ENCODE measurements at regions not wholly inside any gene's neighbourhood (a gene's known extent, or its start where the extent isn't known, plus 50 kb on each side); places are given as distances from the start of the nearest gene placed in this dataset.
"Not testable (repeated sequence)": the region's sequence is repeated elsewhere in the genome, so short reads cannot be mapped to it uniquely, and the experiment has no call there.

- not testable (repeated sequence) for H2BK20ac ChIP-seq (ENCODE audit: low read depth, low read length, poor library complexity, severe bottlenecking); H4K20me1 ChIP-seq (ENCODE audit: control insufficient read depth, insufficient read depth, insufficient read length); H2BK15ac ChIP-seq (ENCODE audit: low read depth, low read length); H3K79me1 ChIP-seq (ENCODE audit: insufficient read depth, low read depth, low read length, poor library complexity, severe bottlenecking); H3K23me2 ChIP-seq (ENCODE audit: insufficient read length, low read depth, low read length, poor library complexity, severe bottlenecking); H2BK5ac ChIP-seq (ENCODE audit: insufficient read length, low read length); H2AK5ac ChIP-seq (ENCODE audit: insufficient read length, low read length); H3K4me1 Mint-ChIP-seq; H3K4me3 Mint-ChIP-seq; H3K27ac Mint-ChIP-seq; H3K9ac ChIP-seq (ENCODE audit: extremely low read depth, insufficient read length, low read length); H4K91ac ChIP-seq (ENCODE audit: insufficient read length, low read depth, low read length); H3K4me1 ChIP-seq (ENCODE audit: insufficient read depth, low read length); DNase-seq; H3T11ph ChIP-seq (ENCODE audit: low read length); H3K56ac ChIP-seq (ENCODE audit: insufficient read length, low read depth, low read length); H3K14ac ChIP-seq (ENCODE audit: insufficient read depth, low read length); H3K27ac ChIP-seq (ENCODE audit: insufficient read length, low read depth, low read length); H3K4ac ChIP-seq (ENCODE audit: low read depth, low read length); H3K27me3 ChIP-seq (ENCODE audit: insufficient read depth, low read length); H2AFZ ChIP-seq (ENCODE audit: low read length); H2BK120ac ChIP-seq (ENCODE audit: low read depth, low read length, poor library complexity, severe bottlenecking); H3K27me3 Mint-ChIP-seq (ENCODE audit: low read depth); H2BK12ac ChIP-seq (ENCODE audit: insufficient read length, low read depth, low read length); H3K79me2 ChIP-seq (ENCODE audit: insufficient read depth, low read length); H4K5ac ChIP-seq (ENCODE audit: insufficient read length, low read depth, low read length); H3K23ac ChIP-seq (ENCODE audit: insufficient read length, low read depth, low read length); H3K18ac ChIP-seq (ENCODE audit: insufficient read length, low read depth, low read length); H4K8ac ChIP-seq (replicated peaks; ENCODE audit: insufficient read length, low read depth, low read length); H3K4me2 ChIP-seq (ENCODE audit: insufficient read depth, insufficient read length, low read length)
- H3K9me3 ChIP-seq (ENCODE audit: control insufficient read depth, low read depth, low read length) = peaks cover 68% of the 10 kb centered on the region
- WGBS (ENCODE audit: extremely low coverage, insufficient read length, low lambda C conversion rate) = no CpG with 5 or more reads among the region's 3 CpGs
- peaks cover 8 to 41% (median 16%) of the 10 kb centered on the region in 3 experiments; a peak in 6 of 7 replicates for H3K36me3 Mint-ChIP-seq (ENCODE audit: insufficient read depth in 1 of 3, low read depth in 3 of 3)
- peaks cover 78% of the 10 kb centered on the region in 2 experiments for H3K9me3 Mint-ChIP-seq
Observed at GRCh38 chrY:10657120-10657519, 1129.4 kb downstream of the TSPY10 start.
